HG02678 (cell line): ENCODE measurements at regions not wholly inside any gene's neighbourhood (a gene's known extent, or its start where the extent isn't known, plus 50 kb on each side); places are given as distances from the start of the nearest gene placed in this dataset.
A peak's percentile ranks its signal among the peaks of the same experiment; 100 is the strongest.
"Not testable (repeated sequence)": the region's sequence is repeated elsewhere in the genome, so short reads cannot be mapped to it uniquely, and the experiment has no call there.

Source experiments
- ATAC-seq: cut with Tn5 transposase; IDR thresholded peaks from one replicate; pipeline ENCODE4 v1.9.1; 2021; ENCODE audit warnings: mild to moderate bottlenecking, moderate library complexity; ENCODE audit not compliant: unreplicated experiment

GRCh38 chr4:138805736-138806135 is 209.8 kb upstream of the NOCT start:
- no peak for ATAC-seq

DNA sequence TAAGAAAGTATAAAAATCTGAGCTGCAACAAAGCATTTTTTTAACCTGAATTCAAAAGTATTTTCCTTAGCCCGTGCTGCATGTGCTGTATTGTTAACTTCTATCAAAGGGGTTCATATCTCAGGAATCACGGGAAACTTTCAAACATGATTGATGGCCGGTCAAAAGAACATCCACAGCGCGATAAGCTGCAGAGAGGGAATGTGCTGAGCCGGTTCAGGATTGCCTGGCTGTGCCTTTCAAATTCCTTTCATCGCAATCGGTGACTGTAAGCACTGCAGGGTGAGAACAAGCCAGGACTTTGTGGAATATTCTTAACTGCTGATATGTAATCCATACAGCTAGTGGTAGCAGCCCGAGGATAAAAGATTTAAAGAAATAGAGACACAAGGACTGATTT is 210.9 kb upstream of the NOCT start:
- ATAC-seq = no peak

GRCh38 chr4:138803051-138803450 is 212.5 kb upstream of the NOCT start:
- no peak for ATAC-seq

GRCh38 chr4:138802499-138802898 is 213.1 kb upstream of the NOCT start:
- ATAC-seq = no peak

GRCh38 chr4:138800421-138800820 is 215.2 kb upstream of the NOCT start:
- no peak for ATAC-seq

DNA sequence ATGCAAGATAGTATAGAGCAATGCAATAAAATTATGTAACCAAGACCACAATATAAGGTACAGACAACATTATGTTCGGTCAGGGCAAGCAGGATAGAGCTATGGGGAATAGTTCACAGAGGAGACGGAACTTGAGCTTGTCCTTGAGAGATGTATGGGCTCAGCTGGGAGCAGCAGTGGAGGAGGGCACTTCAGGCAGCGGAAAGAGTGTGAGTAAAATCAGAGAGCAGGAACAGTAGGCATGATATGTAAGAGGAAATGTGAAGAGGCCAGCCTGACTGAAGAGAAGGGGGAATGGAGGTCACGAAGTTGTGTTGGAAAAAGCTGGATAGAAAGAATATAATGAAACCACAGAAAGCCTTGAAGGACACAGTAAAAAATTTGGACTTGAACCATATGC is 217.2 kb upstream of the NOCT start:
- no peak for ATAC-seq

GRCh38 chr4:138797646-138798045 is 217.9 kb upstream of the NOCT start:
- no peak for ATAC-seq

GRCh38 chr4:138796761-138797160 is 218.8 kb upstream of the NOCT start:
- no peak for ATAC-seq

DNA sequence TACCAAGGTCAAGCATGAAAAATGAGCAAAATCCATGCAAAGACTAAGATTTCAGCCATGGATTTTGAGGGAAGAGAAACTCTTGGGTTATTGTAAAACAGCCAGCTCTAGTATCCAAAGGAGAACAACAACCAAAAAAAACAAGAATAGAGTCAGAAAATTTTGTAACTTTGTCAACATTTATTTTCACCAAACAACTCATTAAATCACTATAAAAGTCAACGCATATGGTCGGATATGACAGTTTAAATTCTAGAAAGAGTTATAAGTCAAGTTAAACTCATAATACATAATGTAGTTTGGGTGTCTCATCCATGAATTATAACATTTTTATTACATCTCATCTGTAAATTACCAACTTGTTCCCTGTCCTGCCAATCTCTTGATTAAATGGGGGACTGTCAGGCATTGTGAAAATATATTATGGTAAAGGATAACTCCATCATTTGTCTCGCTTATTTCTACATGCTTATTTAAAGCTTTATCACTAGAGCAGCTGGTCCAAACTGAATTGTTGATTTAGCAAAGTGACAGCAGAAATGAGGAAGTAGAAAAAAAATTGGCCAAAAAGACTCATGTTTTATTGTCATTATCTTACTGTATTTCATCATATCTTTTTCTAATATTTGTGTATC is 224.8 kb upstream of the NOCT start:
- no peak for ATAC-seq

DNA sequence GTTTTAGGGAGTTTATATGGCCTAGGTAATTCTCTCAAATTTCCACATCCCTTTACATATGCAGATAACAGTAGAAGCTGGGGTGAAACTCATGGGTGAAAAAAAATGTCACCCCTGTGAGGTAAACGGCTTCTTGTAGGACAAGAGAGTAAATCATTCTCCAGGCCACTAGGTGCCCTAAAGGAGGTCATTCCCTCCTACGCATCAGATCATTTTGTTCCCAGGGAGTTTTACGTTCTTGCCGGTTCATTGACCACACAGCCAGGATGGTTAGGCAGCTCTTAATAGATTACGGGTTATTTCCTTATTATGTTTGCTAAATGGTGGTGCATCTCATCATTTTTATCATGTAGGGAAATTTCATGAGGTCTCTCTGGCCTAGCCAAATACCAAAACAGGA is 225.8 kb upstream of the NOCT start:
- ATAC-seq = no peak

DNA sequence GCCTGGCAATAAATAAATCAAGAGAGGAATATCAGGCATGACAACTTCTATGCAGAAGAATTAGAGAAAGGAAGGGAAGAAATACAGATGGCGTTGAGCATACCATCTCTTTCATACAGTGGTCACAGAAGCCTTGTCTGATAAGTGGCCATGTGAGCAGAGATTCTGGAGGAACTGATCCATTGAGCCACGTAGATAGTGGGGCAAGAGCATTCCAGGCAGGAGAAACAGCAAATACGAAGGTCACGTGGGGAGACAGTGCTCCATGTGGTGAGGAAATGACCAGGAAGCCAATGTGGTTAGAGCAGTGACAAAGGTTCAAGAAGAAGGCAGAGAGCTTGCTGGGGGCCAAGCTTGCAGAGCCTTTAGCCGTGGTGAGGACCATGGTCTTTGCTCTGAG is 226.7 kb upstream of the NOCT start:
- no peak for ATAC-seq

- ATAC-seq = no peak
Measured at GRCh38 chr4:138788267-138788790, 227.3 kb upstream of the NOCT start.

DNA sequence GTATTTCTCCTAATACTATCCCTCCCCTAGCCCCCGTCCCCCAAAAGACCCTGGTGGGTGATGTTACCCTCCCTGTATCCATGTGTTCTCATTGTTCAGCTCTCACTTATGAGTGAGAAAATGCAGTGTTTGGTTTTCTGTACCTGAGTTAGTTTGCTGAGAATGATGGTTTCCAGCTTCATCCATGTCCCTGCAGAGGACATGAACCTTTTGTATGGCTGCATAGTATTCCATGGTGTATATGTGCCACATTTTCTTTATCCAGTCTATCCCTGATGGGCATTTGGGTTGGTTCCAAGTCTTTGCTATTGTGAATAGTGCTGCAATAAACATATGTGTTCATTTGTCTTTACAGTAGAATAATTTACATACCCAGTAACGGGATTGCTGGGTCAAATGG is 235.8 kb upstream of the NOCT start:
- not testable (repeated sequence) for ATAC-seq

- ATAC-seq = peak; percentile 78
Measured at GRCh38 chr4:138775890-138776289, 239.7 kb upstream of the NOCT start.

DNA sequence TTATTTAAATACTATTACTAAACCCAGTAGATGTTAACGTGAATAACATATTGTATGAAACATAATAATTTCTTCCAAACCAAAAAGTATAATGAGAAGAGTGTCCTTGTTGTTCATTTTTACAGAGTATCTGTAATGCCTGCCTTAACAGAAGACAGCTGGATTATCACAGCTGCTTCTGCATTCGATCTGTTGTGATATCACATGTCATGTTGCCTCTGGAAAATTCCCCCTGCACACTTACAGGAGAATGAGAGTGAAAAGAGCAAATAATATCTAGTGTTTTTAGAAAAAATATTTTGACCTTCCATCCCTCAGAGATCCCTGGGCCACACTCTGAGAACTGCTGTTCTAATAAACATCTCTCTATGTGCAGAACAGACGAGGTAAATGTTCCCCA is 240.1 kb upstream of the NOCT start:
- ATAC-seq = peak; percentile 5

- ATAC-seq = no peak
Measured at GRCh38 chr4:138774940-138775339, 240.6 kb upstream of the NOCT start.

GRCh38 chr4:138774125-138774524 is 241.5 kb upstream of the NOCT start:
- not testable (repeated sequence) for ATAC-seq

DNA sequence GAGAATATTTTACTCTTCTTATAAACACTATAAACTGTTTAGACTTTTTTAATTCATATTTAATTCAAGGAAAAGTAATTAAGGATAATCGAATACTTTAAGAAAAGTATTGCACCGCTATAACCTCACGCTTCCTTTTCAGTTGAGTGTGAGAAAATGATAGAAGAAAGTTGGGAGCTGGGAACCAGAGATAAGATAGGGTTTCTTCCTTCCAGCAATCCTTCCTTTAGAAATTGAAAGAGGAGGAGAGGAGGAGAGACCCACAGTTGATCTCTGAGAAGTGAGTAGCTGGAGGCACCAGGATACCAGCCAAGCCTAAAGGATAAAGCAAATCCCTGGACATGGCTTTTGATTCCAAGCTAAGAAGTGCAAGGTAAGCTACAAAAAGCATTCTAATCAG is 242.3 kb upstream of the NOCT start:
- no peak for ATAC-seq

- no peak for ATAC-seq
Measured at GRCh38 chr4:138772366-138772765, 243.2 kb upstream of the NOCT start.

DNA sequence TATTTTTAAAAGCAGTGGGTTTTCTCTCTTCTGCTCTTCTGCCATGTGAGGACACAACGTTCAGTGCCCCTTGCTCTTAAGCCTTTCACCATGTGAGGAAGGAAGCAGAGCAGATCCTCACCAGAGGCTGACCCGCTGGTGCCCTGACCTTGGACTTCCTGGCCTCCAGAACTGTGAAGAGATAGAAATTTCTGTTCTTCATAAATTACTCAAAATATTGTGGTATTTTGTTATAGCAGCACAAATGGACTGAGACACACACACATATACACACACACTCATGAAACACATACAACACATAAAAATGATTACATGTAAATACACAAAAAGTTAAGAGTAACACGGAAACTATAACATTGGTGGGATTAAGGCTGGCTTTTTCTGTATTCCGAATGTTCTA is 244.8 kb upstream of the NOCT start:
- ATAC-seq = no peak

DNA sequence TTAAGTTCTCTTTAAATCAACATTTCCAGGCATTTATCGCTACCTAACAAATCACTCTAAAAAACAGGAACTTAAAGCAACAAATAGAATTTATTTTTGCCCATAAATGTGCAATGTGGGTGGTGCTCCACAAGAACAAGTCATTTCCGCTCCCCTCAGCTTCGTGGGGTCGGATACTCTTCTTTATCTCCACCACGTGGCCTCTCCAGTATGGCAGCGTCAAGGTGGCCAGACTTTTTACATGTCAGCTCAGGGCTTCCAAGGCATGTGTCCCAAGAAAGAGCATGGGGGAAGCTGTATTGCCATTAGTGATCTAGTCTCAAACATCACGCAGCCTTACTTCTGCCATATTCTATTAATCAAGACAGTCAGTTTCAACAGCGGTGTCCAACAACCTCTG is 249.2 kb upstream of the NOCT start:
- no peak for ATAC-seq

DNA sequence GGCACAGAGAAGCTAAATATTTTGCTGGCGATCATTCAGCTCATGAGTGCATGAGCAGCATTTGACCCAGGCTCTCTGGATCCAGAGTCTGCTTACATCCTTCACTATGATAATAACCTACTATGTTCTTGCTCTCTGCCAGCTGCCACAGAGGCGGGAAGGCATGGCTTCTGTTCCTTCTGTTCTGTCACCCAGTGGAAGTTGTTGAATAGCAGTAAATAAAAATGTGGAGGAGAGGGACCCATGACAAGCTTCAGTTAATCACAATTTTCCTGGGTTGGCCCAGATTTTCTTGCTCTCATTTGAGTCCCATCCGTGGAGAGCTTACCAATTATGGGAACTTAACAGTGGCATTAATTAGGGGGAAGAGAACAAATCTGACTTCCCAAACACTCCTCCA is 250.1 kb upstream of the NOCT start:
- ATAC-seq = no peak

GRCh38 chr4:138761638-138762220 is 253.9 kb upstream of the NOCT start:
- ATAC-seq = no peak
